ENCODE measurements at regions not wholly inside any gene's neighbourhood (a gene's known extent, or its start where the extent isn't known, plus 50 kb on each side); places are given as distances from the start of the nearest gene placed in this dataset.
"Not testable (repeated sequence)": the region's sequence is repeated elsewhere in the genome, so short reads cannot be mapped to it uniquely, and the experiment has no call there.

DNA sequence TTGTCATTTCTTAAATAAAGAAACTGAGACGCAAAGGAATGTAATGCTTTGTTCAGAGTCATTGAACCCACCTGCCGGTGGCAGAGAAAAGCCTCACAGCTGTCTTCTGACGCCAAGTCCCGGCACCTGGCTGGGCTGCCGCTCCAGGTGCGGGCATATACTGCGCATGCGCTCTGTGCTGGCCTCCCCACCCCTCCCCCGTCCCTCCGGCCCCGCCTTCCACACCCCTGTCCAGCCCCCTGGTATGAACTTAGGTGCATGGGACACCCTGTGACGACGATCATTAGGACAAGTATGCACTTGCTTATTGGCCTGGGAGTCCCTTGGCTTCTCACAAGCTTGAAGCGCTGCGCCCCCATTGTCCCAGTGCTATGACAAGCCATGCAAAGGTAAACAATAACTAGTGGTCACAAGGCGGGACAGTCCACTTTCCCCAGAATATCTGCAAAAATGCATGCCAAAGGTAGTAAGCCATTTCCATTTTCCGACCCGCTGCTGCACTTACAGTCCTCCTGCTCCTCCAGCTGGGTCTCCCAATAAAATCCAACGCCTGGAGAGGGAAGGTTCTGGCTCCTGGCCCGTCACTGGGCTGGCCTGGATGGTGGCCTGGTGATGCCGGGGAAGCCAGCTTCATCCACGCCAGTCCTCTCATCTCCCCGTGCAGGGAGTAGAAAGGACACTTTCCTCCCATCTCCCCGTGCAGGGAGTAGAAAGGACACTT is 100.4 kb downstream of the PSMG1 start:
- DNase-seq (ENCODE audit: low read depth), result no peak

DNA sequence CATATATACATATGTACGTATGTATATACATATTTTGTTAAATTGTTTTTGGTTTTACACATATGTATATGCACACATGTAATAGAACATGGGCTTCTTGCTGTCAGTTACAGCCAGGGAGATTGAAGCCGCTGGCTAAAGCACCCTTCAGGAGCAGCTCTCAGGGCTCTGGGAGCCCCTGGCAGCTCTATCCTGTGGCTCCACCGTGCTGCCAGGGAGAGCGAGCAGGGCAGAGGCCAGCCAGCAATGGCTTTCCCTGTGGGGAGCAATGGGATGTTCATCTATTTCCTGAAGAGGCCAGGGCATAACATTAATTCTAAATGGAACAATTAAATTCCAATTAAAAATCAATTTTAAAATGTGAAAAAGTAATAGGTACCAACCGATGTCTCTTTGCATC is 102.9 kb downstream of the PSMG1 start:
- no peak for DNase-seq (ENCODE audit: low read depth)

GRCh38 chr21:39079617-39080016 is 103.6 kb downstream of the PSMG1 start:
- no peak for DNase-seq (ENCODE audit: low read depth)

GRCh38 chr21:39078322-39079065 is 104.8 kb downstream of the PSMG1 start:
- DNase-seq (ENCODE audit: low read depth), result no peak

DNA sequence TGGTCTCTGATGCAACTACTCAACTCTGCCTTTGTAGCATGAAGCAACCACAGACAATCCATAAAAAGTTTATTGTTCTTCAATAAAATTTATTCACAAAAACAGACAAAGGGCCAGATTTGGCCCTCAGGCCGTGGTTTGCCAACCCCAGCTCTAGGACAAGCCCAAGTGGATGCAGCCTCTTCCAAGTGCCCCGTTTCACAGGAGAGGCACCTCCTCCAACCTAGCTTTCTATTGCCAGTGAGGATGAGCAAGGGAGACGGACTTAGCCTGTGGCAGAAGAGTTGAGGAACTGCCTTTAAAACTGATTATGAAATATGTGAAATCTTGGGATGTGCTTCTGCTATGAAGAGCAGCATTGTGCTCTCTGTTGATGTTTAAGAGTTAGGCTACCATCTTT is 105.4 kb downstream of the PSMG1 start:
- no peak for DNase-seq (ENCODE audit: low read depth)

DNA sequence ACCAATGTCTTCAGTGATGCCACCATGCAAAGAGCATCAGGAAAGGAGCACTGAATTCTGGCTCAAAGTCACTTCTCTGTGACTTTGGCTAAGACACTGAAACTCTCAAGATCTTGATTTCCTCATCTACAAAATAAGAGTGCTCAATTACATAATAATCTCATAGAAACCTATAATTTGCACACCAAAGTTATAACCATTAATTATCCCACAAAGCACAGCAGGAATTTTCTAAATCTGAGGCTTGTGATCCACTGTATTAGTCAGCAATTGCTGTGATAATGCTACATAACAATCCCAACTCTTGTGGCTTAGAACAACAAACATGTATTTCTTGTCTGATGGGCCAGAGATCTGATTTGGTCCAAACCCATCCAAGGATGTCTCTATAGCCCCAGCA is 108.7 kb downstream of the PSMG1 start:
- DNase-seq (ENCODE audit: low read depth), result no peak

GRCh38 chr21:39073717-39074116 is 109.5 kb downstream of the PSMG1 start:
- no peak for DNase-seq (ENCODE audit: low read depth)

DNA sequence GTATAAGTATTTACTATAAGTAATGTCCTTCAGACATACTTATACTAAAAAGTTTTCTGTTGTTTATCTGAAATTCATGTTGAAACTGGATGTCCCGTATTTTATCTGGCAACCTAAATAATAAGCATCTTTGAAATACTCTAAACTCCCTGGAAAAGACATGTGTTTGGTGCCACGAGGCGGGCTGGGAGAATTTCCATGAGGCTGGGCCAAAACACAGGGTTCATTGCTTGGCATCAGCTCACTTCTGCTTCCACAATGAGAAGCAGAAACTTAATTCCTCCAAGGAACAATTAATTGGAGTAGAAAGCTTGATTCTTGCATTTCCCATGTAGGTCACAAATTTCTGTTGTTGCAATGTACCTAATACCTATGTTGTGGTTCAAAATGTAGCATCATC is 110.2 kb downstream of the PSMG1 start:
- DNase-seq (ENCODE audit: low read depth), result no peak

DNA sequence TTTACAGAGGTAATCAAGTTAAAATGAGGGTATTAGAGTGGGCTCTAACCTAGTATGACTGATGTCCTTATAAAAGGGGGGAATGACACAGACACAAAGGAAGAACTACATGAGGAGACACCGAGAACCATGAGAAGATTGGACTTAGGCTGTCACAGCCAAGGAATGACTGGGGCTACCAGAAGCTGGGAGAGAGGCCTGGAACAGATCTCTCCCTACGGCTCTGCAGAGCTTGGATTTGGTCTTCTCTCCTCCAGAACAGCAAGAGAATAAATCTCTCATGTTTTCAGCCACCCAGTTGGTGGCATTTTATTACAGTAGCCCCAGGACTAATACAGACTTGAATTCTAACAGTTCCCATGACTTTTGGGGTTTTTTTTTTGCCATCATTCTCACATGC is 110.8 kb downstream of the PSMG1 start:
- no peak for DNase-seq (ENCODE audit: low read depth)

GRCh38 chr21:39071623-39072214 is 111.5 kb downstream of the PSMG1 start:
- no peak for DNase-seq (ENCODE audit: low read depth)

DNA sequence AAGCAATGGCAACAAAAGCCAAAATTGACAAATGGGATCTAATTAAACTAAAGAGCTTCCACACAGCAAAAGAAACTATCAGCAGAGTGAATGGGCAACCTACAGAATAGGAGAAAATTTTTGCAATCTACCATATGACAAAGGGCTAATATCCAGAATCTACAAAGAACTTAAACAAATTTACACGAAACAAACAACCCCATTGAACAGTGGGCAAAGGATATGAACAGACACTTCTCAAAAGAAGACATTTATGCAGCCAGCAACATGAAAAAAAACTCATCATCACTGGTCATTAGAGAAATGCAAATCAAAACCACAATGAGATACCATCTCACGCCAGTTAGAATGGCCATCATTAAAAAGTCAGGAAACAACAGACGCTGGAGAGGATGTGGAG is 113.4 kb downstream of the PSMG1 start:
- not testable (repeated sequence) for DNase-seq (ENCODE audit: low read depth)

DNA sequence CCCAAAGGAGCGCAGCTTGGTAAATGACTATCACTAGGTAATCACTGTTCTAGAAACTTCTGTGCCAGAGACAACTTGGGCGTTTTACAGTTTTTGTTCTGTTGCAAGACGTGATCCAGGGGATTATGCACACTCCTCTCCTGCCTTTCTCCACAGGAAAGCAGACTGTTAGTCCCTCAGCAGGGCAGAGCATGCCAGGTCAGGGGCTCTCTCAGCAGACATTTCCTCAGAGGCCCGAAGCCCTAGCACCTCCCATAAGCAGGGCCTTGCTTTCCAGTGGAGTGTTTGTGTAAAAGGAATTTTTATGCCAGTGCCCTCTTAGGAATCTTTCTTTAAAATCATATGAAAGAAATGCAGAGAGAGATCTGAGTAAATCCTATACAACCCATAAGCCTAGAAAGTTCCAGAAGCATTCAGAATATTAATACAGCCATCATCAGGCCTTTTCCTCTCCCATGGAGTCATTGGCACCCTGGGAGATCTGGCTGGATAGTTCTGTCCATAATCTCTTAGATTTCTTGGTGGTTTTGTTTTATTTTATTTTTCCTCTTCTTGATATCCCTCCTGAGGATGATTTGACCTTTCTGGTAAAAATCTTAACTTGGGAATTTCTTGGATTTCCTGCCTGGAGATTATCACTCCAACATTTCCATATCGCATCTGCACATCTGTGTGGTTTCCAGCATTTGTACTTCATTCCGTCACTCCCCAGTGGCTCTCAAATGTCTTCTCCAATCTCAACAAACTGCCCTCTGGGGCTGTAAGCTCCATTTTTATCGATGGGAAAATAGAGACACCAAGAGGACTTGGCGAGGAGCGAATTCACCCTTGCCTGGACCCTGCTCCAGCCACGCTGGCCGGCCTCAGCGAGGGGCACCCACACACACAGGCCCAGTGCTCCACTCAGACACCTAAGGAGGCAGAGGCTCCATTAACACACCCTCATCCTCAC is 116.1 kb downstream of the PSMG1 start:
- DNase-seq (ENCODE audit: low read depth), result no peak

GRCh38 chr21:39065917-39066316 is 117.3 kb downstream of the PSMG1 start:
- no peak for DNase-seq (ENCODE audit: low read depth)

DNA sequence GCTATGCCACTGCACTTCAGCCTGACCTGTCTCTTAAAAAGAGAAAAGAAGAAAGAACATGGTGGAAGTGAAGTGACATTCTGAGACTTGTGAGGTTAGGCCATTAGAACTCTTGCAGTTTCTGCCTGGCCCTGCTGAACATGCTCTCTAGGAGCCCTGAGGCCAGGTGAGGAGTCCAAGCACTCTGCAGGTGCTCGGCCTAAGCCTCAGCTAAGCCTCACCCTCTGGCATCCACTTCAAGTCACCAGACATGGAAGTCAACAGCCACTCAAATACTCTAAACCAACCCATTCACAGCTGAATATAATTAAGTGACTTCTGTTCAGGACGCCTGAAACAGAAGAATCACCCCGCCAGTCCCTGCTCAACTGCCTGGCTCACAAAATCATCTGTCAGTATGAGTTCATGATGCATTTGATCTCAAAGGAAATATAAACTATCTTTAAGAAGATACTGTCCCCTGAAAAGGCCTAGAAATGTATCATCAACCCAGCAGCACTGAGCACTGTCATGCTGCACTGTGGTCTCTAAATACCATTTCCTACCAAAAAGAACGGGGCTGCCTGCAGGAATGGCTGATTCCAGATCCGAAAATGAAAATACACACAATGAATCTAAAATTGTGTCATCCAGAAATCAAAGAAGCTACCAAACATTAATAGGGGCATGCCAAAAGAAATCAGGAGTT is 118.8 kb downstream of the PSMG1 start:
- DNase-seq (ENCODE audit: low read depth), result no peak

DNA sequence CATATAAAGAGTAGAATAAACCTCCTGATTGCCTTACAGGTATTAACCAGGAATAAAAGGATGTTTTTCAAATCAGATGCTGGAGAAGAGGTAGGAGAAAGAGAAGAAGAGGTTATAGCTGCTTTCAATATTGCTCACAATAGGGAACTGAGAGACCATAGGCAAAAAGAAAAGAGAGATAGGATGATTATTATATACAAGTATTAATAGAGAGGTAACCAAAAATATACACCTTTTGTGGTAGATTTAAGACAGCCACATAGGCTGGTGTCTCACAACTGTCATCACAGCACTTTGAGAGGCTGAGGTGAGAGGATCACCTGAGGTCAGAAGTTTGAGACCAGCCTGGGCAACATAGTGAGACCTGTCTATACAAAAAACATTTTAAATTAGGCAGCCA is 119.7 kb downstream of the PSMG1 start:
- no peak for DNase-seq (ENCODE audit: low read depth)

DNA sequence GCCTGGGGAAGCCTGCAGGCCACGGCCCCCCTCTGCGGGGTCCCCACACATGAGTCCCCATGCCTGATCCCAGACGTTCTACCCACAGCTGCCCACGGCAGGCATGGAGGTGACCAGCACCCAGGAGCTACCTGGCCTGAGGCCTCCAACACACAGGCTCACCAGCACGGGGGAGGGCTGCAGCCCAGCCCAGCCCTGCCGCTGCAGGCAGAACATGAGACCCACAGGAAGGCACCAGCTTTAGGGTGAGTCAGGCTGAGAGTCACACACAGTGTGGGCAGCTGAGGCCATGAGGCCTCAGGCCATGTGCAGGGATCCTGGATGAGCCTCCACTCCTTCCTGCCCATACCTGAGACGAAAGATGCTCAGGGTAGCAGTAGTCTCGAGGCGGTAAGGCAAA is 121.1 kb downstream of the PSMG1 start:
- no peak for DNase-seq (ENCODE audit: low read depth)

DNA sequence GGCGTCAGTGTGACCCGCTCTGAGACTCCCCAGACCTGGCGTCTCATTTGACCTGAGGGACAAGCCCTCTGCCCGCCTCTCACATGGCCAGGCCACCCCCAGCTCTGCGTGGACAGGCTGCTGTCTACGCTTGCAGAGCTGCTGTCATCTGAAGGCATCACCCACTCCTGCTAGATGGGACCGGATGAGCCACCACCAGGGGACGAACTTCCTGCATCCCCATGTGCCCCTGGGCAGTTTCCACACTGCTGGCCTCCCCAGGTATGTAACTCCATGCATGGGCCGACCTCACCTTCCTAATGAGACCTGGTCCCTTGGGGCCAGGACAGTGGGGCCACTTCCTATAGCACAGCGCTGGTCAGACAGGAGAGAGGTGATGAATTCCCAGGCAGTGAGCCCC is 121.5 kb downstream of the PSMG1 start:
- no peak for DNase-seq (ENCODE audit: low read depth)

- no peak for DNase-seq (ENCODE audit: low read depth)
These were observed 122.7 kb downstream of the PSMG1 start for GRCh38 chr21:39060485-39061083.

- DNase-seq (ENCODE audit: low read depth), result no peak
These were observed 126.1 kb downstream of the PSMG1 start for GRCh38 chr21:39057121-39057520.

DNA sequence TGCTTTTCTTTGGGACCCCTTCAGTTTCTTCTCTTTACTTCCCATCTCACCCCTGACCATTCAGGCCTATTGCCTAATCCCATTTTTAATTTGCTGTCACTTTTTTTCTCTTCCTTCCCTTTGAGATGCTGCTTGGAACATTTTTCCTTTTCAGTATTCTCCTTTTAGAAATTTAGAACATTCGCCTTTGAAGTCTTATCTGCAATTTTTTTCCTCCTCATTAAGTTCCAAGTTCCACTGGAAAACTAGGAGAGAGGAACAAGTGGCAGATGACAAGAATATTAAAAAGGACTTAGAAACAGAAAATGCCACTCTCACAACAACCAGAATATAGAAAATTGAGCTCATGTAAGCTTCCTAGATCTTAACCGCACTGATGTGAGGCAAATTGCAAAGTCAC is 126.6 kb downstream of the PSMG1 start:
- no peak for DNase-seq (ENCODE audit: low read depth)

- no peak for DNase-seq (ENCODE audit: low read depth)
These were observed 128.0 kb downstream of the PSMG1 start for GRCh38 chr21:39055167-39055767.

All from GM04504 (cell line).